SW480 (cell line): ENCODE measurements at regions not wholly inside any gene's neighbourhood (a gene's known extent, or its start where the extent isn't known, plus 50 kb on each side); places are given as distances from the start of the nearest gene placed in this dataset.
A peak's percentile ranks its signal among the peaks of the same experiment; 100 is the strongest.

ENCODE experiments used
- DNase-seq: peaks from one replicate; pipeline ENCODE4 v3.0.0-alpha.2; 2016; ENCODE audit warnings: low spot score

GRCh38 chr14:71675126-71675899, 256.9 kb upstream of the RGS6 start:
- no peak for DNase-seq

GRCh38 chr14:71675900-71676287, 256.3 kb upstream of the RGS6 start:
- DNase-seq: no peak

GRCh38 chr14:71680736-71681387, 251.4 kb upstream of the RGS6 start:
- no peak for DNase-seq

- no peak for DNase-seq
These were observed 249.9 kb upstream of the RGS6 start for GRCh38 chr14:71682337-71682736.

- DNase-seq: no peak
These were observed 247.9 kb upstream of the RGS6 start for GRCh38 chr14:71684323-71684722.

- no peak for DNase-seq
These were observed 245.6 kb upstream of the RGS6 start for GRCh38 chr14:71686677-71687076.

GRCh38 chr14:71687166-71687831, 244.9 kb upstream of the RGS6 start:
- DNase-seq: no peak

- no peak for DNase-seq
These were observed 243.7 kb upstream of the RGS6 start for GRCh38 chr14:71688576-71688975.

GRCh38 chr14:71690478-71690877, 241.8 kb upstream of the RGS6 start:
- DNase-seq: no peak

- no peak for DNase-seq
These were observed 239.7 kb upstream of the RGS6 start for GRCh38 chr14:71692496-71692895.

GRCh38 chr14:71693381-71693780, 238.8 kb upstream of the RGS6 start:
- DNase-seq: no peak

- no peak for DNase-seq
These were observed 237.4 kb upstream of the RGS6 start for GRCh38 chr14:71694591-71695530.

- no peak for DNase-seq
These were observed 236.4 kb upstream of the RGS6 start for GRCh38 chr14:71695611-71696350.

- DNase-seq: no peak
These were observed 234.2 kb upstream of the RGS6 start for GRCh38 chr14:71698027-71698426.

GRCh38 chr14:71698673-71699072, 233.6 kb upstream of the RGS6 start:
- DNase-seq: no peak

GRCh38 chr14:71701990-71702389, 230.2 kb upstream of the RGS6 start:
- DNase-seq: peak; percentile 95

- no peak for DNase-seq
These were observed 229.4 kb upstream of the RGS6 start for GRCh38 chr14:71702786-71703185.

GRCh38 chr14:71703477-71703876, 228.8 kb upstream of the RGS6 start:
- no peak for DNase-seq

GRCh38 chr14:71704210-71704609, 228.0 kb upstream of the RGS6 start:
- DNase-seq: no peak

- peak; percentile 12 for DNase-seq
These were observed 226.8 kb upstream of the RGS6 start for GRCh38 chr14:71705460-71705859.

- DNase-seq: no peak
These were observed 223.2 kb upstream of the RGS6 start for GRCh38 chr14:71709076-71709475.
